NCI-H526 (cell line): ENCODE measurements at regions not wholly inside any gene's neighbourhood (a gene's known extent, or its start where the extent isn't known, plus 50 kb on each side); places are given as distances from the start of the nearest gene placed in this dataset.

Experiments used
- DNase-seq, 2 experiments: peaks; one replicate each; lab custom pipeline; 2025; lab: John Stamatoyannopoulos, UW

- DNase-seq, result no peak
These were observed 71.3 kb downstream of the CPN2 start for GRCh38 chr3:194279701-194280360.

DNA sequence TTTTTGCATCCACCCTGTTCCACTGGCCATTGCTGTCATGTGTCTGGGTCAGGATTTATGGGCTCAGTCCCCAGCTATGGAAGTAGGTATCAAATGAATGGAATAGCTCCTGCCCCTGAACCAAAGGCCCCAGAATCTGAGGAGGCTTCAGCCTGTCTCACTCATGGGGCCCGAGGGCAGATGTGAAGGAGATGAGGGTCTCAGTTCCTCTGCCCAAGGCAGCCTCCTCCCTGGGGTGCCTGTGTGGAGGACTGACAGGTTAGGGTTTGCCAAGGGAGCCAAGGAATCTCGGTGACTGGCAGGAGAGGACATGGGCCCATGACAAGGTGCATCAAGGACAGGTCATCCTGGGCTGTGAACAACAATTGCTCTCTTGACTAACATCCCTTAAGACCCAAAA is 70.4 kb downstream of the CPN2 start:
- DNase-seq, result no peak

GRCh38 chr3:194281306-194281705 is 69.8 kb downstream of the CPN2 start:
- DNase-seq, result no peak

DNA sequence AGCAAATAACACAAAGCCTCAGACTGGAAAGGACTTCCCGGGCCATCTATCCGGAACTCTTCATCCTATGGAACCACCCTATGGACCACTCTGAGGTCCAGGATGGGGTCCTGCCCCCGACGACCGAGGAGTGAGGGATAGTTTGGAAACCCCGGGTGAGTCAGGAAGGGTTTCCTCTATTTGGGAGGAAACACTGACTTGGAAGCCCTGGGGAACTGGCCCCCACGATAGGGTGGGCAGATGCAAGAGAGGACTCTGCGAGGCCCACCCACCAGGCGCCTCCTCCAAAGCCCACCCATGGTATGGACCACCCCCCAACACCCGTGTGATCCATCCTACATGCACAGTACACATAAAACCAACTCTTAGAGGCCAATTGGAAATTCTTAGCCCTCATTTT is 69.4 kb downstream of the CPN2 start:
- no peak for DNase-seq

GRCh38 chr3:194282436-194283122 is 68.5 kb downstream of the CPN2 start:
- DNase-seq, result peak; percentile 66 to 73

DNA sequence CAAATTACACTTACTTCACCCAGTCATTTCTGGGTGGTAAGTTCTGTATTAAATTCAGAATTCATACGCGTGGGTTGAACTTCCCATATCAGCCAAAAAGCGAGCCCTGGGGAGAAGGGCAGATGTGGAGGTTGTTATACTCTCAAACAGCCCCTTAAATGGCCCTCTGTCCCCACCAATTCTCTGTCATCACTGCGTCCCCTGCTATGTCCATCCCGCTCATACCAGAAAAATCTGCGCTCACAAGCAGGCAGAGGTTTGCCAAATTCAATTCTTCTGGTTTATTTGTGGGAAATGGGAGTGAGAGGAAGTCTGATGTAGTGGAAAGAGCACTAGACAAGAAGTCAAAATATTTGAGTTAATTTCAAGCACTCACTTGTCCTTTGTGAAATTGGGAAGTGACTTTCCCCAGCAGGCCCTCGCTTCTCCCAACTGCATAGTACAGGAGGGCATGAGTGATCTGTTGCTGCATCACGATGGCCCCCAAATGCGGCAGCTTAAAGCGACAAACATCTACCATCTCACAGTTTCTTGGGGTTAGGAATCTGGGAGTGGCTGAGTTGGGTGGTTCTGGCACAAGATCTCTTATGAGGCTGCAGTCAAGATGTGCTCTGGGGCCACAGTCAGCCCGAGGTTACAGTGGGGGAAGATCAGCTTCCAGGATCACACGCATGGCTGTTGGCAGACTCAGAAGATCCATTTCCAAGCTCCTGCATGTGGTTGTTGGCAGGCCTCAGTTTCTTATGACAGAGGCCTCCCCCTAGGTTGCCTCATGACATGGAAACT is 67.7 kb downstream of the CPN2 start:
- DNase-seq, result no peak

DNA sequence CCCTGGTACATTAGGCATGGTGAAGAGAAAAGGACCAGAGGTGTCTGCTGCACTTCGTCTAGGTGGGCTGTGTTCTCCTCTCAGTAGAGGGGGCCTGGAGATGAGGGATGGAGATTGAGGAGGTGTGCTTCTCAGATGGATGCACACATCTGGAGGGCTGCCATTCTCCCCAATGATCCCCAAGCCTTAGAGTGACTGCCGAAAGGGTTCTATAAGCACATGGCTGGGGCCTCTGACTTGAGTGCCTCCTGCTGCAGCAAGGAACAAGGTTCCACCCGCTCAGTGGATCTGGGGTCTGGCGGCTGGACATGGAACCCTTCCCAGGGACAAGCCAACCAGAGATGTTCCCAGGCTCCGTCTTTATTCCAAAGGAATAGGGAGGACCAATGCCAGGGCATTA is 66.8 kb downstream of the CPN2 start:
- DNase-seq, result no peak

DNA sequence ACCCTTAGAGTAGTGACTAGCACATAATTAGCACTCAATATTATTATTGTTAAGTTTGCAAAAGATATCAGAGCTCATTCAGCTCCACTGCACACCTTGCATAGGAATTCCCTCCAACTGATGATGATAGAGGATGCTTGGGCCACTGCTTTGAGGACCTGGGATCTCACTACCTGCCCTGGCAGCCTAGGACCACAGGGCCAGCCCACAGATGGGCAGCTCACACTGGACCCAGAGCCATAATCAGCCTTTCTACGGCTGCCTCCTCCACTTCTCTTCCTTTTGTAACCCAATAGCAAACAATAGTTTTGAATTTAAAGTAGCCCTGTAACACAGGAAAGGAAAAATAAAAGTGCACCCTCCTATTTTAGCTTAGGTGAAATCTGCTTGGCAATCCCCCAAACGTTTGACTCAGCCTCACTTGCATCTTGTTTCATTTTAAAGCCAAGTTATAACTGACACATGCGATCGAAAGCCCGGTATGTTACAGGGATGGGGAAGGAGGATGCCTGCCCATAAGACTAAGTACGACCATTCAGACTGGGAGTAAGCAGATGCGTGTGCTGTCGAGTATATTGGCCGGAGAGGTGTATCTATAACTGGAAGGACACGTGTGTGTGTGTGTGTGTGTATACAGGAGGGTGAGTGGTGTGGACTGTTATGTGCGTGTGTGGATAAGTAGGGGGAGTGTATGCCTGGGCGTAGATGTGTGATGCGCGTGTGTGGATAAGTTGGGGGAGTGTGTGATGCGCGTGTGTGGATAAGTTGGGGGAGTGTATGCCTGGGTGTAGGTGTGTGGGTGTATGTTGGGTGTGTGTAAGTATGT is 65.9 kb downstream of the CPN2 start:
- DNase-seq, result no peak

DNA sequence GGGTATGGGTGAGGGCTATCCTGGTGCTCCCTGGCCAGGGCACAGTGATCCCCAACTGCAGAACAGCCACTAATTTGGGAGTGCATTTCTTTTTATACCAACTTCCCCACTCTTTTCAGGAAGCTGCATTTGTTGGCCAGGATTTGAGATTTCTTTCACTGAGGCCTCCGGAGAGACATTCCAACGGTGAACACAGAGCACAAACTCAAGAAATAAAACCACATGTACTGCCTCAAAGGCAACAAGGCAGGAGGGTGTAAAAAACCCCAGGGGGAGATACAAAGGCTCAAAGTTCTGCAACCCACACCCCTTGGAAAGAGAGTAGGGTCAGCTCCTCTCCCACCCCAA is 65.3 kb downstream of the CPN2 start:
- DNase-seq, result no peak

DNA sequence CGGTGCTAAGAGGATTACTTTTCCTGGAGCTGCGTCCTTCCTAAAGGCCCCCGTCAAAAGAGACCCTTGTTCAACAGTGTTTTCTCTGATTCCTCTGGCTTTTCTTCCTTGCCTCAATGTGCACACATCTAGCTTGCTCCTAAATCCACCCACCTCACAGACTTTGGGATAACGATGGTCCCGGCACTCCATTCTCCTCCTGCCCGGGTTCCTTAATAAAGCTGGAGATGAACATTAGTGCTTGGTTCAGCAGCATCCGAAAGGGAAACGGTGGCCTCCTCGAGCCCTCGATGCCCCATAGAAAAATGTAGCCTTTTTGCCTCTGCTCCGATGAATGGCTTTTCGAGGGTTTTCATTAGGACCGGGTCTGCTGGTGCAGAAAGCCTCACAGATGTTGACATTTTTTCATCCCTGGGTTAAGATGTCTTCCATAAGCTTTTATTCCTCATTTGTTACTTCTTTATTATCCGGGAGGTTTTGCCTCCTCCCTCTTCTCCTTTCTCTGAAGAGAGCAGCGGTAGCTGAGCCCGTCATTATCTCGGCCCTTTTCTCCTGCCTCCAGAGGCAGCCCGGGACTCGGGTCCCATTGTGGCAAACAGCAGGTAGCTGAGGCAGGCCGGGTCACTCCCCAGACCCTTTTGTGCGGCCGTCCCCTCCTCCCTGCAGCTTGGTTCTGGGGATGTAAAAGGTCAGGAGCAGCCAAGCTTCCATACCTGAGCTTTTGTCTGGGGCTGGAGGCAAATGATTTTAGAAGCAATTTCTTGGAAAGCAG is 64.6 kb downstream of the CPN2 start:
- DNase-seq, result no peak

- DNase-seq, result peak; percentile 21 to 51
These were observed 63.8 kb downstream of the CPN2 start for GRCh38 chr3:194287374-194287773.

GRCh38 chr3:194287977-194288706 is 63.0 kb downstream of the CPN2 start:
- DNase-seq, result peak; percentile 42 to 63
